GM23338 (cell line): ENCODE measurements at regions not wholly inside any gene's neighbourhood (a gene's known extent, or its start where the extent isn't known, plus 50 kb on each side); places are given as distances from the start of the nearest gene placed in this dataset.

Source experiments
- CTCF ChIP-seq, 2 experiments: fragments of 200-600 bp in 1 of 2; sonication (generic) in 1 of 2; conservative IDR thresholded peaks; 2 replicates each; pipeline versions ENCODE4 v1.5.1 to v1.6.1; 2016 to 2017; ENCODE audit warnings: antibody characterized with exemption in 2 of 2, low read depth in 2 of 2, mild to moderate bottlenecking in 2 of 2, moderate library complexity in 1 of 2
- EZH2 ChIP-seq: fragments of 200-600 bp; sonication (generic); IDR thresholded peaks from one replicate; pipeline ENCODE4 v1.8.0; 2017; ENCODE audit warnings: antibody characterized with exemption, mild to moderate bottlenecking, low read depth; ENCODE audit not compliant: unreplicated experiment
- JUNB ChIP-seq: IDR thresholded peaks from one replicate; pipeline ENCODE4 v1.6.1; 2016; ENCODE audit warnings: antibody characterized with exemption; ENCODE audit not compliant: unreplicated experiment
- POLR2AphosphoS5 ChIP-seq: IDR thresholded peaks from 2 replicates; pipeline ENCODE4 v1.6.1; 2016; ENCODE audit warnings: antibody characterized with exemption, low read depth
- REST ChIP-seq: IDR thresholded peaks from one replicate; pipeline ENCODE4 v1.6.1; 2018; ENCODE audit warnings: antibody characterized with exemption; ENCODE audit not compliant: unreplicated experiment

GRCh38 chr6:153183925-153184324 lies 52.8 kb upstream of the RGS17 start:
- no peak for TF ChIP-seq CTCF (conservative IDR thresholded peaks at IDR 0.05; ENCODE audit: low read depth in 2 of 2)
- no peak for TF ChIP-seq POLR2AphosphoS5
- TF ChIP-seq EZH2 = no peak
- no peak for TF ChIP-seq JUNB
- TF ChIP-seq REST = no peak
